OCI-LY3 (cell line): ENCODE measurements at regions not wholly inside any gene's neighbourhood (a gene's known extent, or its start where the extent isn't known, plus 50 kb on each side); places are given as distances from the start of the nearest gene placed in this dataset.
"Not testable (repeated sequence)": the region's sequence is repeated elsewhere in the genome, so short reads cannot be mapped to it uniquely, and the experiment has no call there.

Experiments
- H2AFZ ChIP-seq: fragments of 200-600, 300-600 bp; shearing (Covaris generic); 2 replicates; pipeline ENCODE4 v1.6.0; 2014; ENCODE audit warnings: antibody characterized with exemption, low read depth, low read length
- H3K27ac ChIP-seq: fragments of 200-600, 300-600 bp; sonication (generic); 2 replicates; pipeline ENCODE4 v1.5.1; 2014; ENCODE audit warnings: mild to moderate bottlenecking, low read length, moderate library complexity, mixed read lengths
- H3K27me3 ChIP-seq: fragments of 200-600, 300-600 bp; sonication (generic); 2 replicates; pipeline ENCODE4 v1.6.1; 2014; ENCODE audit warnings: low read depth, low read length, mixed read lengths
- H3K36me3 ChIP-seq: fragments of 200-600, 300-600 bp; sonication (generic); replicated peaks from 2 replicates; pipeline ENCODE3; 2014; ENCODE audit warnings: low read depth, low read length, mixed read lengths
- H3K4me1 ChIP-seq: fragments of 300-600, 200-600 bp; sonication (generic); 2 replicates; pipeline ENCODE4 v1.6.1; 2014; ENCODE audit warnings: low read length, mixed read lengths
- H3K4me2 ChIP-seq: fragments of 200-600, 300-600 bp; sonication (generic); 2 replicates; pipeline ENCODE4 v1.6.1; 2014; ENCODE audit warnings: low read length, mixed read lengths
- H3K4me3 ChIP-seq: fragments of 300-600, 200-600 bp; sonication (generic); 2 replicates; pipeline ENCODE4 v1.5.1; 2014; ENCODE audit warnings: antibody characterized with exemption, mild to moderate bottlenecking, low read length, moderate library complexity
- H3K79me2 ChIP-seq: fragments of 300-600, 200-600 bp; shearing (Covaris generic); 2 replicates; pipeline ENCODE4 v1.6.1; 2014; ENCODE audit warnings: mild to moderate bottlenecking, low read length, mixed read lengths
- H3K9ac ChIP-seq: fragments of 300-600, 200-600 bp; shearing (Covaris generic); 2 replicates; pipeline ENCODE4 v1.6.0; 2014; ENCODE audit warnings: mild to moderate bottlenecking, low read length, moderate library complexity
- H3K9me3 ChIP-seq: fragments of 200-600, 300-600 bp; shearing (Covaris generic); 2 replicates; pipeline ENCODE4 v1.6.1; 2014; ENCODE audit warnings: low read length, mixed read lengths; ENCODE audit not compliant: insufficient read depth
- H4K20me1 ChIP-seq: fragments of 200-600, 300-600 bp; sonication (generic); 2 replicates; pipeline ENCODE4 v1.6.1; 2016; ENCODE audit warnings: low read length, mixed read lengths; ENCODE audit not compliant: insufficient read depth
- CTCF ChIP-seq: fragments of 200-600, 300-600 bp; sonication (generic); IDR thresholded peaks from 2 replicates; pipeline ENCODE4 v1.5.1; 2014; ENCODE audit warnings: antibody characterized with exemption, low read length, low read depth
- EZH2phosphoT487 ChIP-seq: fragments of 200-600 bp; shearing (Covaris generic); IDR thresholded peaks from 2 replicates; pipeline ENCODE4 v1.6.1; 2018; ENCODE audit warnings: antibody characterized with exemption, mixed run types, low read depth

DNA sequence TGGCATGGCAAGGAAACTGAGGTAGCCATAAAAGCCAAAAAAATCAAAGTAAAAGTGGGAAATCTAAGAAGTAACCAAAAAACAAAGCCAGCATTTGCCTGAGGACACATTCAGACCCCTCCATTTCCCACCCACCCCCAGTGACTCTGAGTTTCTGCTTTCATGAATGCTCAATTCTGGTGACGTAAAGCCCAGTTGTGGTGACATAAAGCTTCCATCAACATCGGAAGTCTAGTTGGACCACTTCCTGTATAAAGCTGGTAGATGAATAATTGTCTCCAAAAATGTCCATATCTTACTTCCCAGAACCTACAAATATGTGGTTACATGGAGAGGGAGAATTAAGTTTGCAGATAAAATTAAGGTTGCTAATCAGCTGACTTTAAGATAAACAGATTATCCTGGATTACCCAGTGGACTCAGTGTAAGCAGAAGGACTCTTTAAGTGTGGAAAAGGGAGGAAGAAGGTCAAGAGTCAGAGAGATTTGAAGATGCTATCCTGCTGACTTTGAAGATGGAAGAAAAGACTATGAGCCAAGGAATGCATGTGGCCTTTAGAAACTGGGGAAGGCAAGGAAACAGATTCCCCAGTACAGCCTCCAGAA lies 62.0 kb upstream of the ST3GAL6 start:
- Histone ChIP-seq H3K27me3 (no peaks in the 10 kb centered on the region), H3K4me3 (no peak overlapping the region), H3K27ac (no peak overlapping the region), H3K79me2 (no peaks in the 10 kb centered on the region), H4K20me1 (no peaks in the 10 kb centered on the region), H3K36me3 (no peaks in the 10 kb centered on the region), H3K4me2 (no peak overlapping the region), H3K9me3 (no peaks in the 10 kb centered on the region), H3K4me1 (no peaks in the 10 kb centered on the region), H3K9ac (no peak overlapping the region), H2AFZ (no peak overlapping the region)
- TF ChIP-seq EZH2phosphoT487 (no peak), CTCF (no peak)

DNA sequence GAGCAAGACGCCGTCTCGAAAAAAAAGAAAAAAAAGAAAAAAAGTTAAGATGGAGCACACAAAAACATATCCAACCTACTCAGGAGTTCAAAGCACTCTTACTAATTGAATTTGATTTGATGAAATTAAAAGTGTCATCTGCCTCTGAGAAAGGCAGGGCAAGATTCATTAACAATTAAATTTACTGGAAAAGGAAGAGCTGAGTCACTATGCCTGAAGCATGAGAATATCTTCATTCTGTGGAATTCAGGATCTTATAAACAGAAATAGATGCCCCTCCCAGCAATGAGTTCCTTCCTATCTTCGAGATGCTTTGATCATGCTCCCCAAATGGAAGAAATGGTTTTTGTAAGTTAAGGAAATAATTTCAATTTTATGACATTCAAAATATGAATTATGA lies 61.0 kb upstream of the ST3GAL6 start:
- Histone ChIP-seq H3K27me3 (no peaks in the 10 kb centered on the region), H3K9ac (no peak overlapping the region), H3K36me3 (no peaks in the 10 kb centered on the region), H3K79me2 (no peaks in the 10 kb centered on the region), H2AFZ (no peak overlapping the region), H3K9me3 (no peaks in the 10 kb centered on the region), H3K4me2 (no peak overlapping the region), H3K4me3 (no peak overlapping the region), H3K27ac (no peak overlapping the region), H4K20me1 (no peaks in the 10 kb centered on the region), H3K4me1 (no peaks in the 10 kb centered on the region)
- TF ChIP-seq CTCF (no peak), EZH2phosphoT487 (no peak)

GRCh38 chr3:98705212-98705611 lies 57.9 kb upstream of the ST3GAL6 start:
- no peak overlapping the region for H3K4me3 ChIP-seq
- no peaks in the 10 kb centered on the region for H4K20me1 ChIP-seq
- no peaks in the 10 kb centered on the region for H3K9me3 ChIP-seq
- no peak overlapping the region for H3K9ac ChIP-seq
- H3K36me3 ChIP-seq = no peaks in the 10 kb centered on the region
- TF ChIP-seq CTCF = no peak
- no peak for TF ChIP-seq EZH2phosphoT487
- no peak overlapping the region for H3K27ac ChIP-seq
- no peak overlapping the region for H2AFZ ChIP-seq
- no peaks in the 10 kb centered on the region for H3K27me3 ChIP-seq
- H3K4me1 ChIP-seq = no peaks in the 10 kb centered on the region
- H3K79me2 ChIP-seq = no peaks in the 10 kb centered on the region
- no peak overlapping the region for H3K4me2 ChIP-seq

DNA sequence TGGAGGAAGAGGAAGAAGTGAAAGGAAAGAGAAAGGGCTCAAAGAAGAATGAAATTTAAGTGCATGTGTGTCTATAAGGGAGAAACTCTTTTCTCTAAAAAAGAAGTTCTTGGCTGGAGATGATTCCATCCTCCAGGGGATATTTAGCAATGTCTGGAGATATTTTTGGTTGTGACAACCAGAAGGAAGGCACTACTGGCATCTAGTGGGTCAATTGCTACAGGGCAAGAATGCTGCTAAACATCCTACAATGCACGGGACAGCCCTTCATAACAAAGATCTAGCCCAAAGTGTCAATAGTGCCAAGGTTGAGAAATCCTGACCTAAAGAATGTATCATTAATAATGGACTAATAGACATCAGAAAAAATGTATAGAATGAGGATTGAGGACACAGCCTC lies 57.4 kb upstream of the ST3GAL6 start:
- no peak overlapping the region for H3K4me3 ChIP-seq
- peak; percentile 10; the same call in 1 of the 2 replicates for TF ChIP-seq CTCF
- TF ChIP-seq EZH2phosphoT487 = no peak
- H2AFZ ChIP-seq = no peak overlapping the region
- H3K79me2 ChIP-seq = no peaks in the 10 kb centered on the region
- H3K27me3 ChIP-seq = no peaks in the 10 kb centered on the region
- H3K9me3 ChIP-seq = no peaks in the 10 kb centered on the region
- no peak overlapping the region for H3K27ac ChIP-seq
- H3K9ac ChIP-seq = no peak overlapping the region
- no peaks in the 10 kb centered on the region for H4K20me1 ChIP-seq
- no peak overlapping the region for H3K4me2 ChIP-seq
- H3K4me1 ChIP-seq = no peaks in the 10 kb centered on the region
- no peaks in the 10 kb centered on the region for H3K36me3 ChIP-seq

DNA sequence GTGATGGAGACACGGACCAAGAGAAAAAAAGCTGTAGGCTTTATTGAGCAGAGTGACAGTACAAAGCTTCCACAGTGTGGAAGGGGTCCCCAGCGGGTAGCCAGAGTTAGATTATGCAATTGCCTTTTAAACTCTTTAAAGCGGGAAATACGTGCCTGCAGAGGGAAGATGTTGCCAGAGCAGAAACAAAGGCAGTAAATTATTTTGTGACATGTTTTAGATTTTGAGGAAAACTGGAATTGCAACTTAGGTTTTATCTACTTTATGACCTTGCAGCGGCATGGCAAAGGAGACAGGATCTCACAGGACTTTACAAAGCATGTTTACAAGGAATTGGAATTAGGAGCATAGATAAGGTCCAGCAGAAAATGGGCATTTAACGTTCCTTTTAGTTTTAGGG lies 54.5 kb upstream of the ST3GAL6 start:
- H3K36me3 ChIP-seq, H3K9me3 ChIP-seq, H3K4me1 ChIP-seq, H3K79me2 ChIP-seq, H4K20me1 ChIP-seq, H3K4me3 ChIP-seq, H3K9ac ChIP-seq, H3K27ac ChIP-seq, H2AFZ ChIP-seq, H3K4me2 ChIP-seq, H3K27me3 ChIP-seq: not testable (repeated sequence)
